Transverse colon (tissue), 4 donors: ENCODE measurements at regions not wholly inside any gene's neighbourhood (a gene's known extent, or its start where the extent isn't known, plus 50 kb on each side); places are given as distances from the start of the nearest gene placed in this dataset.

Experiments used
- DNase-seq: peaks from one replicate; pipeline ENCODE4 v3.0.0-alpha.2; 2019
- H3K27ac ChIP-seq, 4 donors: fragments of 200-600 bp; sonication (generic); 2 replicates each; pipeline ENCODE4 v1.5.1; 2016 to 2018; ENCODE audit warnings: inconsistent platforms in 4 of 4
- H3K27me3 ChIP-seq: fragments of 200-600 bp; sonication (generic); 2 replicates; pipeline ENCODE4 v1.5.1; 2017; ENCODE audit warnings: inconsistent platforms
- H3K36me3 ChIP-seq, 4 donors: fragments of 200-600 bp; sonication (generic); 2 replicates each; pipeline ENCODE4 v1.5.1; 2017 to 2019; ENCODE audit warnings: inconsistent platforms in 4 of 4
- H3K4me1 ChIP-seq, 4 donors: fragments of 200-600 bp; sonication (generic); 2 replicates each; pipeline ENCODE4 v1.5.1; 2017 to 2020; ENCODE audit warnings: inconsistent platforms in 4 of 4
- H3K4me3 ChIP-seq, 4 donors: fragments of 200-600 bp; sonication (generic); 1 replicate in 1 of 4; 2 replicates in 3 of 4; pipeline versions ENCODE4 v1.5.1 to v1.6.1; 2017 to 2019; ENCODE audit warnings: inconsistent platforms in 4 of 4
- H3K9me3 ChIP-seq, 2 donors: fragments of 200-600 bp; sonication (generic); 2 replicates each; pipeline ENCODE4 v1.5.1; 2017 to 2019; ENCODE audit warnings: inconsistent platforms in 2 of 2
- CTCF ChIP-seq, 5 experiments: fragments of 200-600 bp in 3 of 5; fragments of 450-650 bp in 2 of 5; sonication (generic) in 3 of 5; IDR thresholded peaks; 1 replicate in 2 of 5; 2 replicates in 3 of 5; pipeline ENCODE4 v1.5.1; 2016 to 2017; ENCODE audit warnings: antibody characterized with exemption in 5 of 5, inconsistent platforms in 3 of 5, mild to moderate bottlenecking in 2 of 5, moderate library complexity in 1 of 5
- EP300 ChIP-seq: sonication (generic); formaldehyde crosslinking; IDR thresholded peaks from one replicate; pipeline ENCODE4 v1.6.1; 2017; ENCODE audit warnings: antibody characterized with exemption, low read depth
- POLR2A ChIP-seq: fragments of 450-650 bp; IDR thresholded peaks from one replicate; pipeline ENCODE4 v1.6.1; 2016; ENCODE audit warnings: antibody characterized with exemption, mild to moderate bottlenecking, moderate library complexity
- POLR2AphosphoS5 ChIP-seq, 3 donors: sonication (generic); formaldehyde crosslinking; IDR thresholded peaks; one replicate each; pipeline ENCODE4 v1.6.1; 2016; ENCODE audit warnings: antibody characterized with exemption in 3 of 3
- WGBS, 2 donors: methylation state at CpG; one replicate each; pipeline ENCODE4 v1.1.5; 2018; ENCODE audit warnings: low coverage in 1 of 2; 5-methylcytosine and 5-hydroxymethylcytosine counted together
- in situ Hi-C, 4 donors: fragments of 200-750 bp; cut with MboI; loops; one replicate each; pipeline versions ENCODE4 v1.15.0 to v1.15.1; 2017; ENCODE audit warnings: low sequenced_read_pairs in 3 of 4, low pct_ligation_motif_present in 1 of 4, low pct_unique_long_range_greater_than_20kb in 1 of 4
- intact Hi-C: fragments of 100-400 bp; cut with DNase I; formaldehyde crosslinking; loops from one replicate; pipeline ENCODE4 v1.15.1; 2023; ENCODE audit warnings: low total_unique reads

- 93 to 100% methylated on average over 1 of the region's 1 CpG for WGBS, 2 donors
- H3K36me3 ChIP-seq = no peaks in the 10 kb centered on the region
- H3K4me3 ChIP-seq = no peak overlapping the region
- in situ Hi-C loops = no loop called here
- no peak for DNase-seq
- no peak overlapping the region for H3K27ac ChIP-seq
- no peaks in the 10 kb centered on the region for H3K9me3 ChIP-seq
- no peak for TF ChIP-seq CTCF (IDR thresholded peaks at IDR 0.05)
- TF ChIP-seq POLR2AphosphoS5 (IDR thresholded peaks at IDR 0.05) = no peak
- TF ChIP-seq POLR2A = no peak
- no peak for TF ChIP-seq EP300
- intact Hi-C loops = no loop called here
- no peaks in the 10 kb centered on the region for H3K27me3 ChIP-seq
- H3K4me1 ChIP-seq = no peaks in the 10 kb centered on the region
These were observed 364.1 kb downstream of the PDGFC start for GRCh38 chr4:156607478-156607857.

GRCh38 chr4:156606554-156607477, 364.8 kb downstream of the PDGFC start:
- no peak for DNase-seq
- intact Hi-C loops = no loop called here

GRCh38 chr4:156598138-156598681, 373.4 kb downstream of the PDGFC start:
- Histone ChIP-seq H3K4me3 (no peak overlapping the region), H3K36me3 (no peaks in the 10 kb centered on the region), H3K9me3 (no peaks in the 10 kb centered on the region), H3K27me3 (no peaks in the 10 kb centered on the region), H3K4me1 (peaks cover 0 to 9% (median 0%) of the 10 kb centered on the region in 4 donors), H3K27ac (no peak overlapping the region)
- DNase-seq = no peak
- intact Hi-C loops = no loop called here
- in situ Hi-C loops = no loop called here
- TF ChIP-seq POLR2A = no peak
- TF ChIP-seq POLR2AphosphoS5 (IDR thresholded peaks at IDR 0.05) = no peak
- no peak for TF ChIP-seq CTCF (IDR thresholded peaks at IDR 0.05)
- no peak for TF ChIP-seq EP300
- WGBS, 2 donors = 14 to 61% methylated on average over 1 to 6 of the region's 6 CpGs

More at GRCh38 chr4:156606554-156607477, 364.8 kb downstream of the PDGFC start:
- no peak overlapping the region for H3K27ac ChIP-seq
- no peaks in the 10 kb centered on the region for H3K36me3 ChIP-seq
- H3K4me3 ChIP-seq = no peak overlapping the region
- H3K27me3 ChIP-seq = no peaks in the 10 kb centered on the region
- in situ Hi-C loops = no loop called here
- TF ChIP-seq POLR2A (no peak), EP300 (no peak), CTCF (IDR thresholded peaks at IDR 0.05) (no peak), POLR2AphosphoS5 (IDR thresholded peaks at IDR 0.05) (no peak)
- no peaks in the 10 kb centered on the region for H3K4me1 ChIP-seq
- 72 to 75% methylated on average over 7 of the region's 7 CpGs for WGBS, 2 donors
- no peaks in the 10 kb centered on the region for H3K9me3 ChIP-seq

GRCh38 chr4:156596706-156597329, 374.8 kb downstream of the PDGFC start:
- no peaks in the 10 kb centered on the region for H3K36me3 ChIP-seq
- H3K27ac ChIP-seq = no peak overlapping the region
- no peaks in the 10 kb centered on the region for H3K9me3 ChIP-seq
- TF ChIP-seq POLR2AphosphoS5 (IDR thresholded peaks at IDR 0.05) = no peak
- no peak for TF ChIP-seq EP300
- TF ChIP-seq POLR2A = no peak
- TF ChIP-seq CTCF (IDR thresholded peaks at IDR 0.05) = no peak
- no peak for DNase-seq
- peaks cover 0 to 9% (median 0%) of the 10 kb centered on the region in 4 donors for H3K4me1 ChIP-seq
- intact Hi-C loops = no loop called here
- WGBS, 2 donors = 84 to 94% methylated on average over 4 of the region's 4 CpGs
- in situ Hi-C loops = no loop called here
- H3K27me3 ChIP-seq = no peaks in the 10 kb centered on the region
- no peak overlapping the region for H3K4me3 ChIP-seq
